T47D (cell line): ENCODE measurements at regions not wholly inside any gene's neighbourhood (a gene's known extent, or its start where the extent isn't known, plus 50 kb on each side); places are given as distances from the start of the nearest gene placed in this dataset.

Experiments
- DNase-seq, 2 experiments: peaks; one replicate each; pipeline versions ENCODE4 v3.0.0 to v3.0.0-alpha.2; 2011 to 2012; ENCODE audit warnings: low read depth in 1 of 2, low spot score in 1 of 2
- JUND ChIP-seq: IDR thresholded peaks from 2 replicates; pipeline ENCODE4 v1.6.1; 2012; ENCODE audit warnings: low read depth
- in situ Hi-C: cut with HindIII; loops from 2 replicates; pipeline ENCODE4 v1.10.0; 2016; ENCODE audit warnings: low sequenced_read_pairs, low pct_unique_long_range_greater_than_20kb

DNA sequence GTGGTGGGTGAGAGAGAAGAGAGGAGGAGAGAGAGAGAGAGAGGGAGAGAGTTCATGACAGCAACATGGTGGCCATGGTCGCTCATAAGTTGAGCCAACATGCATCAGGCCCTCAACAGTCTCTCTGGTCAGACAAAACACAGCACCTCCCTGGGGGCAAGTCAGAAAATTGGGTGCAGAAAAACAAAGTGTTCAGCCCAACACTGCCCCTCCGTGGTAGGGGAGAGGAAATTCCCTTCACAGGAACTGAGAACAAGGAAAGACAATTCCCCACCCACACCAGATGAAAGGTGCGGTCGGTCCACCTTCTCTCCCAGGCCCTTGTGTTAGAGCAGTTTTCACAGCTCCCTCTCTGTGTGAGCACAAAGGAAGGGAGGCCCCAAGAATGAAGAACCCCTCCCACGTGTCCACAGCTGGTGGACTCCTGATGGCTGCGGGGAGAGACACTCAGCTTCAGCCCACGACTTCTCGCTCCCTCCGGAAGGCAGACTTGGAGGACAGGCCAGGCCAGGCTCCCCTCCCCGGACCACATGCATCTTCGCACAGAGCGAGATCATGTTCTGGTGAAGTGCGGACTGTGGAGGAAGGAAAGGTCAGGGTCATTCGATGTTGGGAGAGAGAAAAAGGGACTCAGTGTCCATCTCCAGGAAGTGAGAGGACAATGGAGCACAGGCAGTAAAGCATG, 181.7 kb downstream of the ANAPC1 start:
- peak; percentile 21 to 77 for DNase-seq
- TF ChIP-seq JUND = no peak
- in situ Hi-C loops = no loop called here

DNA sequence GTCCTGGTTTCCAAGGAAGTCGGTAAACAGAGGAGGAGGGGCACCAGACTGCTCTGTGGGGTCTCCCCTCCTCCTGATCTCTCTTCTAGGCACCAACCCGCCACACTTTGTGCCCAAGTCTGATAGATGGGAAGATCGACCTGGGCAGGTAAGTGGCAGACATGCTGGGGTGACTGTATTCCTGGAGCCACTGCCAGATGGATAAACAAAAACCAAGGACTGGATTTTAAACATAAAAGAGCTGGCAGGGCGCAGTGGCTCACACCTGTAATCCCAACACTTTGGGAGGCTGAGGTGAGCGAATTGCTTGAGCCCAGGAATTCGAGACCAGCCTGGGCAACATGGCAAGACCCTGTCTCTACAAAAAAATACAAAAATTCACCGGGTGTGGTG, 181.2 kb downstream of the ANAPC1 start:
- TF ChIP-seq JUND = no peak
- in situ Hi-C loops = no loop called here
- DNase-seq = no peak

DNA sequence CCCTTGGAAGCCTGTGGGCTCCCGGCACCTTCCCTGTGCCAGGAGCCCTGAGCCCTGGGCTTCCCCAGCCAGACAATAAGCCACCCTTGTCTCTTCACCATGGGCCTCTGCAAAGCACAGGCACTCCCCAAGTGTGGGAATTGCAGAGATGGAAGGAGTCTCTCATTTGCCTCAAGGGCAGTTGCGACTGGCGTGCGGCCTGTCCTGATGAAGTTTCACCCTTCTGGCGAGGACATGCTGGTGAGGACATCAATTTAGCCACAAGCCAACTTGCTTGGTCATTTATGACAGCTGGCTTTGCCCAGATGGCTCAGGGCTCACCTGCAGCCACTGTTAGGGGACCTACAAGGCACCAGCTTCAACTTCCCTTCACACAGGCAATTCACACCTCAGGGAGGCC, 180.2 kb downstream of the ANAPC1 start:
- no peak for DNase-seq
- in situ Hi-C loops = no loop called here
- TF ChIP-seq JUND = no peak

DNA sequence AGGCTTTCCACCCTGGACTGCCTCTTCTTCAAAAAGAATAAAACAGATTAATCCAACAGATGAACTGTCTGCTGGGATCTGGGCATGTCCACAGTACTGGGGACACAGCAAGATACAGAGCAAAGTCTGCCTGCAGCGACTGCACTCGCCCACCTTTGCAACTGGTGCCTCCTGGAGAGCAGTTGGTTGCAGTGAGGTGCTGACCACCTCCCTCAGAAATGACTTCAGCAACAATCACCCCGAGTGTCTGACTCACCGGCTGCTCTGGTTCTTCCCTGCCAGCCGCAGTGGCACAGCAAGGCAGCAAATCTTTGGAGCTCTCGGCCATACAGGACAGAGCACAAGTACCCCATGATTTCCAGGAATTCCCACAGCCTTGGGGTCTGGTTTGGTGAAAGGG, 179.7 kb downstream of the ANAPC1 start:
- in situ Hi-C loops = no loop called here
- DNase-seq = no peak
- TF ChIP-seq JUND = no peak

DNA sequence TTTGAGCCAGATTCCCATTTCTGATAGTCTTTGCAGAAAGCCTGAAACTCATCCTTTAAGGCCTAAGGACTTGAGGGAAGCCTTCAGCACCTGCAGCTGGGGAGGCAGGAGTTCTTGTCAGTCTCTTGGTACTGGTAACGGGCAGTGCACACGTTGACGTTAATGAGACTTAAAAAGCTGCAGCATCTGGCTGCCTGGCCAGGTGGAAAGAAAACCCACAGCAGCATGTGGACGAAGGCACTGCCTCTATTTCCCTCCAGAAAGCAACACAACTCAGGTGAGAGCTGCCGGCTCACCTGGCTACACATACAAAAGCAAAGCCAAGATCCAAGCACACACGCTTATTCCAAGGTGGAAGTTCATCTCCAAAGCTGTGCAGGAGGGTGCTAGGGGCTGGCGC, 178.8 kb downstream of the ANAPC1 start:
- in situ Hi-C loops = no loop called here
- no peak for TF ChIP-seq JUND
- DNase-seq = no peak

DNA sequence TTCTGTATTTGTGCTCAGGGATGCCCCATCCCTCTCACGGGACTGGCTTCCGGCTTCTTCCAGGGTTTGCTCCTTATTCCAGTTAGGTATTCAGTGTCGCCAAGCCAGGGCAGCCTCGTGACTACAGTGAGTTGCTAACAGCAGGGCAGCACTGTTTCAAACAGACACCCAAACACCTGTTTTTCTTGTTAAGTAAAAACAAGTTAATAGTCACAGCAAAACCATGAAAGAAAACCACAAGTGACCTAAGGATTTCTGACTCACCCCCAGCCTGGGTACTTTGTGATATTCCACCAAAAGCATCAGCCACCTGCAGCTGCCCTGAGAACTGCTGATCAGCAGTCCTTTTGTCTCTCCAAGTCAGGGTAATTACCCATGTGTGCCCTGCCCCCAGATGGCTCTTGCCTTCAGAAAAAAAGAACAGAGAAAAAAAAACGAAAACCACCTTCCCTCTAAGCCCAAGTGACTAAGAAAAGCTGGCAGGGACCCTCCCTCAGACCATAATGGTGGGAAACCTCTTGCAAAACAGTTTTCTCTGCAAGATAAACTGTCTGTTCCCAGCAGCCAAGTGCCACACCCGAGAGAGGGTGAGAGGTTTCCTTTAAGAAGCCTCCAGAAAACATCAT, 178.2 kb downstream of the ANAPC1 start:
- in situ Hi-C loops = no loop called here
- no peak for TF ChIP-seq JUND
- DNase-seq = peak in 1 of 2 experiments; percentile 44

DNA sequence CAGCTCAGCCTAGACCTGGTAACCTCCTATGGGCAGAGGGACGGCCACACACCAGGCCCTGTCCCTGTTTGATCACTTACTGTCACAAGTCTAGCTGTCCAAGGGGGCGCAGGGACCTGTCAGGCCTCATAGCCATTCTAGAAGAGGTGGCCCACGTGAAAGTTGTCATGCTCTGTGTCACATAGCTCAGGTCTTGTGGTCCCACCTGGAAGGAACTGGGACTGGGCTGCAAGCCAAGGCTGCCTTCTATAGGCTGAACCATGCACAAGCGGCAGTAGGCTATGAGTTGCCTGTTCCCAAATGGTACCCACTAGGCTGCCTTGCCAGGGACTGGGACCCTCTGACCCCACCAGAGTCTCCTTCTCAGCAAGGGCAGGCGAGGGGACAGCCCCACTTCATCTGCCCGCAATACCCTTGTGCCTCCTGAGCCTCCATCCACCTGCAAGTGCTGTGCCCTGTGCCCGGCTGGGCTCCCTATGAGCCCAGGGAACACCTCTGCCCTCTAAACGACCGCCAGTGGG, 177.5 kb downstream of the ANAPC1 start:
- in situ Hi-C loops = no loop called here
- TF ChIP-seq JUND = no peak
- DNase-seq = no peak

DNA sequence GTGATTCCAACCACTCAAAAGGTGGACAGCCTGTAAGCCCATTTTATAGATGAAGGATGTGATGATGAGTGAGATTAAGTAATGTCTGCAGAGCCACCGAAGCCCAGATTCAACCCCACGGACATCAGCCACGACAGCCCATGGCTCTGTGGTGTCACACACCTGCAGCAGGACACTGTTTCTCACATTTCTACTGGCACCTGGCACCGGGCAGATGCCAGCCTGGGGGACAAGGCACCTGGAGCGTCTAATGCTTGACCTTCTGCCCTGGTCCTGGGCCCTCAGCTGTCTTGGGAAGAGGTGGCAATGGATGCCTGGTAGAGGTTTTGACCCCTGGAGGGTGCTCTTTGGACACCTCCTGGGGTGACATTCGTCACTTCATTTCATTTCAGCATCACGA, 176.3 kb downstream of the ANAPC1 start:
- no peak for TF ChIP-seq JUND
- no peak for DNase-seq
- in situ Hi-C loops = no loop called here

- DNase-seq = peak in 1 of 2 experiments; percentile 42
- TF ChIP-seq JUND = no peak
- in situ Hi-C loops = no loop called here
Measured at GRCh38 chr2:111708476-111709180, 175.4 kb downstream of the ANAPC1 start.

DNA sequence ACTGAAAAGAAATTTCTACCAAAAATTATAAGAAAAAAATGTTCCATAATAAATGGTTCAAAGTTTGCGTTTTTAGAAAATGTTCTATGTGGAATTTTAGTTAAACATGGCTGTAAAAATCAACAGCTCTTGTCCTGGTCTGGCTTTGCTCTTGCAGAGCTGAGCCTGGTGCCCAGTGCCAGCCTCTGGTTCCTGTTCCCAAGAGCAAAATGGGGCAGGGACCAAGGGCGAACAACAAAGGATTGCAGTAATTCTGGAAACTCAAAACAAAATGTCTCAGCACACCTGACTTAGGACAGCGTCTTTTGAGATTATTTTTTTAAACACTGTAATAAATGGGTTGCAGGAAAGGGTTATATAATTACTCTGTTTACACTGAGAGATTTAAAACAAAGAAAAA, 174.7 kb downstream of the ANAPC1 start:
- DNase-seq = no peak
- in situ Hi-C loops = no loop called here
- no peak for TF ChIP-seq JUND

DNA sequence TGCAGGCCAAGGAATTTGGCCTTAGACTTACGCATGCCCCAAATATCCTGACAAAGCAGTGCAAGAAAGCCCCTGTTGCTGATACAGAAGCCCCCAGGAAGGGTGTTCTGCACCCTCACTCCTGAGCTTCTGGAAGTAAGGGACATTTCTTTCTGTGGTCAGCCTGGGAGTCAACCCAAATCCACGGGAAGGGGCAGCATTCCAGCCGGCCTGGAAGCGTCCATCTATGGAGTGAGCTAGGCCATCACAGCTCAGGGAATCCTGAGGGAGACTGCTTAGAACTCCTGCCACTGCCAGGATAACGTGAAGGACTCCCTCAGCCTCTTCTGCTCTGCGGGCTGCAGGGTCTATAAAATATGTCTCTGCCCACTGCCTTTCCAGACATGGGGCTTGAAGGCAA, 173.9 kb downstream of the ANAPC1 start:
- no peak for DNase-seq
- TF ChIP-seq JUND = no peak
- in situ Hi-C loops = no loop called here

GRCh38 chr2:111710613-111711012, 173.4 kb downstream of the ANAPC1 start:
- TF ChIP-seq JUND = no peak
- in situ Hi-C loops = no loop called here
- no peak for DNase-seq

DNA sequence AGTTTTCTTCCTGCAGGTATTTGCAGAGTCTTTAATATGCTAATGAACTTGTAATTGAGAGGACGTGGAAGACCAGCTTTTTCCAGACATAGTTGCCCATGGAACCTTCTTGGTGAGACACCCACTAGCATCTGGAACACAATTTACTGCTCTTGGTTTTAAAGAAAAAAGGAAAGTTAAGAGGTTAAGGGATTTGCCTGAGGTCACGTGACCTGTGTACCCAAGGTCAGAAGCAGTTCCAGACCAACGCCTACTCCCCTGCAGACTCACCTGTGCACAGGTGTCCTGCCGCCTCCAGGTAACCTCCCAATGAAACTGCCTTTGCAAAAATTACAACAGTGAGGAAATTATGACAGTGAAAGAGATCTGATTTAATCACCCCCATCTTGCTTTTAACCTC, 172.7 kb downstream of the ANAPC1 start:
- no peak for DNase-seq
- in situ Hi-C loops = no loop called here
- no peak for TF ChIP-seq JUND
